ENCODE measurements at regions not wholly inside any gene's neighbourhood (a gene's known extent, or its start where the extent isn't known, plus 50 kb on each side); places are given as distances from the start of the nearest gene placed in this dataset.

- no peak for TF ChIP-seq ZNF503 (CRISPR knock-in tag; IDR thresholded peaks at IDR 0.05)
- no peak for TF ChIP-seq ZNF12 (CRISPR knock-in tag; IDR thresholded peaks at IDR 0.05)
These were observed 79.2 kb upstream of the ABI1 start (continued) for GRCh38 chr10:26939962-26940354.

- Histone ChIP-seq H3K27ac (ENCODE audit: extremely low read length, insufficient read depth, low read length) (no peak overlapping the region), H4K20me1 (ENCODE audit: insufficient read depth, low read length) (no peaks in the 10 kb centered on the region), H3K79me2 (ENCODE audit: insufficient read depth, low read length) (no peaks in the 10 kb centered on the region), H3K9me3 (ENCODE audit: low read length) (no peaks in the 10 kb centered on the region), H2AFZ (ENCODE audit: low read length) (no peak overlapping the region), H3K4me1 (ENCODE audit: insufficient read depth, low read length) (no peaks in the 10 kb centered on the region), H3K9ac (ENCODE audit: insufficient read depth, low read depth, low read length) (no peak overlapping the region), H3K36me3 (replicated peaks in 1 of 2; ENCODE audit: control insufficient read depth in 1 of 2, insufficient read depth in 2 of 2, low read length in 2 of 2) (no peaks in the 10 kb centered on the region), H3K4me3 (replicated peaks in 1 of 3; ENCODE audit: insufficient read depth in 1 of 3, low read depth in 2 of 3, low read length in 3 of 3) (no peak overlapping the region), H3K27me3 (ENCODE audit: control insufficient read depth in 1 of 2, insufficient read depth in 2 of 2, low read length in 2 of 2) (peaks cover 0 to 12% of the 10 kb centered on the region in 2 experiments; a peak in 1 of 5 replicates), H3K4me2 (ENCODE audit: low read depth, low read length) (no peak overlapping the region)
- DNase-seq (ENCODE audit: low spot score) (no peak), FAIRE-seq (no peak), ATAC-seq (no peak)
- in situ Hi-C loops (cut with HindIII; ENCODE audit: extremely low pct_ligation_motif_present, low pct_unique_long_range_greater_than_20kb): no loop called here
- BruUV-seq (replicated peaks): no TSS peak
- POLR2A ChIA-PET: no interaction called here
- CTCF ChIA-PET (ENCODE audit: low intra/inter-chr PET ratio, low total read pairs): no interaction called here
- intact Hi-C loops (cut with micrococcal nuclease; ENCODE audit: unreplicated experiment): no loop called here
- 70% methylated on average over 15 of the region's 22 CpGs for WGBS (ENCODE audit: low lambda C conversion rate)
- TF ChIP-seq HNF1A (IDR thresholded peaks at IDR 0.05; ENCODE audit: low read depth) (no peak), HNF1A (CRISPR knock-in tag; IDR thresholded peaks at IDR 0.05; ENCODE audit: borderline replicate concordance) (no peak), ZNF282 (IDR thresholded peaks at IDR 0.05; ENCODE audit: partially characterized antibody) (no peak), HCFC1 (IDR thresholded peaks at IDR 0.05; ENCODE audit: low read depth, low read length) (no peak), ZNF773 (CRISPR knock-in tag; IDR thresholded peaks at IDR 0.05; ENCODE audit: borderline replicate concordance) (no peak), MTA3 (CRISPR knock-in tag; IDR thresholded peaks at IDR 0.05) (no peak), ZNF562 (CRISPR knock-in tag; IDR thresholded peaks at IDR 0.05; ENCODE audit: borderline replicate concordance) (no peak), ZFP62 (CRISPR knock-in tag; IDR thresholded peaks at IDR 0.05) (no peak), KDM1A (CRISPR knock-in tag; IDR thresholded peaks at IDR 0.05) (no peak), KLF16 (CRISPR knock-in tag; IDR thresholded peaks at IDR 0.05) (no peak), ZUFSP (CRISPR knock-in tag; IDR thresholded peaks at IDR 0.05; ENCODE audit: borderline replicate concordance) (no peak), SIX1 (CRISPR knock-in tag; IDR thresholded peaks at IDR 0.05; ENCODE audit: borderline replicate concordance) (no peak), ATF7-NPFF (CRISPR knock-in tag; IDR thresholded peaks at IDR 0.05; ENCODE audit: low read depth) (no peak), ZNF672 (CRISPR knock-in tag; IDR thresholded peaks at IDR 0.05) (no peak), ZNF576 (CRISPR knock-in tag; IDR thresholded peaks at IDR 0.05) (no peak)
These were observed 78.7 kb upstream of the ABI1 start for GRCh38 chr10:26939290-26939961.
